A549 (cell line): ENCODE measurements at regions not wholly inside any gene's neighbourhood (a gene's known extent, or its start where the extent isn't known, plus 50 kb on each side); places are given as distances from the start of the nearest gene placed in this dataset.

ENCODE experiments used
- CHD2 ChIP-seq: fragments of 150-350 bp; IDR thresholded peaks from 2 replicates; pipeline ENCODE4 v1.6.1; 2014; ENCODE audit warnings: low read length; ENCODE audit not compliant: partially characterized antibody
- CTCF ChIP-seq: fragments of >200 bp; sonication (Bioruptor Twin); formaldehyde crosslinking; IDR thresholded peaks from 3 replicates; pipeline ENCODE4 v1.5.1; 2016
- MAX ChIP-seq: IDR thresholded peaks from 2 replicates; pipeline ENCODE4 v1.6.1; 2012
- RFX5 ChIP-seq: fragments of 450-650 bp; IDR thresholded peaks from 2 replicates; pipeline ENCODE4 v1.7.1; 2014; ENCODE audit warnings: antibody characterized with exemption, mild to moderate bottlenecking, moderate library complexity

- TF ChIP-seq CTCF, result no peak
- no peak for TF ChIP-seq CHD2
- TF ChIP-seq RFX5, result no peak
- TF ChIP-seq MAX, result no peak
These were observed 1282.9 kb downstream of the ROBO2 start for GRCh38 chr3:78322780-78323179.
